Left ventricle myocardium inferior (tissue), 1 donor: ENCODE measurements at regions not wholly inside any gene's neighbourhood (a gene's known extent, or its start where the extent isn't known, plus 50 kb on each side); places are given as distances from the start of the nearest gene placed in this dataset.

Experiments
- DNase-seq: peaks from one replicate; pipeline ENCODE4 v3.0.0-alpha.2; 2020
- H3K27ac ChIP-seq: fragments of 200-600 bp; replicated peaks from 2 replicates; pipeline ENCODE4 v1.8.0; 2021
- H3K27me3 ChIP-seq: fragments of 200-600 bp; 2 replicates; pipeline ENCODE4 v1.8.0; 2021; ENCODE audit warnings: low read depth
- H3K36me3 ChIP-seq: fragments of 200-600 bp; 2 replicates; pipeline ENCODE4 v1.8.0; 2021
- H3K4me1 ChIP-seq: fragments of 200-600 bp; 2 replicates; pipeline ENCODE4 v1.8.0; 2021
- H3K4me3 ChIP-seq: fragments of 200-600 bp; 2 replicates; pipeline ENCODE4 v1.8.0; 2021; ENCODE audit warnings: mild to moderate bottlenecking, moderate library complexity
- H3K9me3 ChIP-seq: fragments of 200-600 bp; replicated peaks from 2 replicates; pipeline ENCODE4 v1.8.0; 2021
- CTCF ChIP-seq: fragments of 200-600 bp; IDR thresholded peaks from 2 replicates; pipeline ENCODE4 v1.8.0; 2021; ENCODE audit warnings: antibody characterized with exemption, mild to moderate bottlenecking, borderline replicate concordance
- intact Hi-C: fragments of 100-400 bp; cut with micrococcal nuclease; formaldehyde crosslinking; loops from one replicate; pipeline ENCODE4 v1.11.0; 2022
- donor health status: DM: no; HTN: yes; CAD: no; lungs with severe emphysema.

DNA sequence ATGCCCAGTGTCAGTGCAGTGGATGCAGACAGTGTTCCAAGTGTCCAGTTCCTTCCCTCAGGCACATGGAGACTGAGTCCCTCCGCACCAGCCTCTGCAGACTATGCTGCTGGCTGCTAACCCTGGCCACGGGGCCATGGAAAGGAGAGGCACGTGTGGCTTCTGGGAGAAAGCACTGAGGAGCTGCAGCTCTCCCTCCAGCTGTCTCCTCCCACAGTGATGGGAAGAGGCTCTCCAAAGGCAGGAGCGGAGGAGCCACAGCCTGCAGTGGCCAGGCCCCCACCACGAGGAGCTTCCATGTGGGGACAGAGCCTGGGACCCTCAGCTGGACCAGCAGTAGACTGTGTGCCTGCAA lies 141.1 kb downstream of the NDUFA10 start:
- Histone ChIP-seq H3K4me1 (peaks cover 7% of the 10 kb centered on the region), H3K27me3 (peaks cover 16% of the 10 kb centered on the region), H3K36me3 (no peaks in the 10 kb centered on the region), H3K9me3 (peaks cover 52% of the 10 kb centered on the region), H3K27ac (no peak overlapping the region), H3K4me3 (no peak overlapping the region)
- no peak for TF ChIP-seq CTCF
- DNase-seq = no peak
- intact Hi-C loops = no loop called here

GRCh38 chr2:239883326-239884050 lies 141.7 kb downstream of the NDUFA10 start:
- Histone ChIP-seq H3K36me3 (no peaks in the 10 kb centered on the region), H3K4me3 (no peak overlapping the region), H3K4me1 (peaks cover 7% of the 10 kb centered on the region), H3K27me3 (peaks cover 16% of the 10 kb centered on the region), H3K27ac (no peak overlapping the region), H3K9me3 (peaks cover 55% of the 10 kb centered on the region)
- intact Hi-C loops = no loop called here
- no peak for DNase-seq
- no peak for TF ChIP-seq CTCF

DNA sequence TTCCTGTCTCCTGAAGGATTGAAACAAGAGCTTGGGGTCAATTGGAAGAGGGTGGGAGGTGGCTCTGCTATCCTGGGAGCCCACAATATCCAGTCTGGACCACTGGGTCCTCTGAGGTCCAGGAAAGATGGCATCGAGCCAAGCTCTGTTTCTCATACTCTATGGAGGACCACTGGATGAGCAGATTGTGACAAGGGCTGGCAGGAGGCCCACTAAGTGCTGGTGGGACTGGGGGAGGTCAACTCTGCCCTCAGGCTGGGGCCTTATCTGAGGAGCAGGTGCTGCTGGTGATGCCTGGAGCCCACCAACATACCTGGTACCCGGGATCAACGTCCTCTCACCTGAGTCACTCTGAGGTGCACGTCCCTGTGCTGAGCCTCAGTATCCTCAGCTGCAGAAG lies 142.4 kb downstream of the NDUFA10 start:
- Histone ChIP-seq H3K27ac (no peak overlapping the region), H3K4me3 (no peak overlapping the region), H3K9me3 (peaks cover 55% of the 10 kb centered on the region), H3K4me1 (peaks cover 7% of the 10 kb centered on the region), H3K36me3 (no peaks in the 10 kb centered on the region), H3K27me3 (peaks cover 14% of the 10 kb centered on the region)
- DNase-seq = no peak
- no peak for TF ChIP-seq CTCF
- intact Hi-C loops = no loop called here

DNA sequence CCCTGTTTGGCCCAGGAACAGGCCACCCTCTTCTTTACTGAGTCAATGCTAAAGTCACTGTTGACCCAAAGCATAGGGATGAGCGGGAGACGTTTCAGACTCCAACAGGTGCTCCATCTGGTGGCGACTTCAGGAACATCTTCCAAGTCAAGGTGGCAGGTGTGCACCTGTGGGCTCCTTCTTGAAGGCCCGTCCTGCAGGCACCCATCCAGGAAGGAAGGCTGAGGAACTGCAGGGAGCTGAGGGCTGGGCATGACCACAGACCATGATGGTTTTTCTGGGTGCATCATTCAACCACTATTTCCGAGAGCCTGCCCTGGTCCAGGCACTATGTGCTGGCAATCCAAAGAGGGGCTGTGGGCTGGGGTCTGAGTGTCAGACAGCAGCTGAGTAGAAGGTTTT lies 142.8 kb downstream of the NDUFA10 start:
- no peak overlapping the region for H3K4me3 ChIP-seq
- intact Hi-C loops = no loop called here
- peak; percentile 71 for TF ChIP-seq CTCF
- H3K9me3 ChIP-seq = peaks cover 52% of the 10 kb centered on the region
- DNase-seq = no peak
- H3K27ac ChIP-seq = no peak overlapping the region
- H3K36me3 ChIP-seq = no peaks in the 10 kb centered on the region
- peaks cover 10% of the 10 kb centered on the region for H3K27me3 ChIP-seq
- peaks cover 7% of the 10 kb centered on the region for H3K4me1 ChIP-seq

DNA sequence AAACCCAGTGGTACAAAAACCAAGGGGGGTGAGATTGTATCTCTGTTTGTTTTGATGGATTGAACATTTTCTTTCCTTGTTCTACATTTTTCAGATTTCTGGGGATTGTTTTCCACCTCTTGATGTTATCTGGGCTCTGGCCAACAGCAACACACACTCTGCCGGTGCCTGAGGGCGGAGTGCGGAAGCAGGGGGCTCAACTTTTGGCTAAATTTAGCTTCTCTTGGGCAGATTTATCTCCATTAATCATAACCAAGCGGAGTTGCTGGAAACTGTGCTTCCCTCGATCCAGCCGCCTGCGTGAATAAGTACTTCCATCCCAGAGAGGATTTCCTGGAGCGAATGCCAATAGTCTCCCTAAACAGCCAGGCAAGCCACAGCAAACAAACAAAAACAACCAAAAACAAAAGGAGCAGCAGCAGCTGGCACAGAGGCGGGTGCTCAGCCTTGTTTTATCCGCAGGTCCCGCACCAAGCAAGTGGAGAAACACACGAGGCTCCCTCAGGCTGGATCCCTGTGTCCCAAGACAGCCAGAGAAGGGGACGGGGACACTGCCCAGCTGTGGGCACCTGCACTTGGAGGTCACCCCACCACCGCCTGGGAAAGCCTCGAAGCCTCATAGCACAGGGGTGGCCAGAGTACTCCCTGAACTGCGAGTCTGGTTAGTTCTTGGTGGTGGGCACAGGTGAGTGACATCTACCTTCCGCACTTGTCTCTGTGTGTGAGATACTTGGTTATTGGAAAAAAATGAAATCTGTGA lies 143.4 kb downstream of the NDUFA10 start:
- H3K4me3 ChIP-seq = no peak overlapping the region
- peaks cover 12% of the 10 kb centered on the region for H3K27me3 ChIP-seq
- H3K36me3 ChIP-seq = no peaks in the 10 kb centered on the region
- TF ChIP-seq CTCF = no peak
- intact Hi-C loops = no loop called here
- no peak for DNase-seq
- H3K9me3 ChIP-seq = peaks cover 46% of the 10 kb centered on the region
- no peak overlapping the region for H3K27ac ChIP-seq
- H3K4me1 ChIP-seq = peaks cover 7% of the 10 kb centered on the region
